HG03025 (cell line): ENCODE measurements at regions not wholly inside any gene's neighbourhood (a gene's known extent, or its start where the extent isn't known, plus 50 kb on each side); places are given as distances from the start of the nearest gene placed in this dataset.

Experiments
- ATAC-seq: cut with Tn5 transposase; IDR thresholded peaks from one replicate; pipeline ENCODE4 v1.9.1; 2021; ENCODE audit warnings: mild to moderate bottlenecking, moderate library complexity; ENCODE audit not compliant: unreplicated experiment, low FRiP score

- ATAC-seq: no peak
Observed at GRCh38 chr5:113789769-113790168, 276.3 kb downstream of the YTHDC2 start.

GRCh38 chr5:113792806-113793205 is 279.3 kb downstream of the YTHDC2 start:
- no peak for ATAC-seq

GRCh38 chr5:113794981-113795380 is 281.5 kb downstream of the YTHDC2 start:
- ATAC-seq: no peak

GRCh38 chr5:113800686-113801085 is 287.2 kb downstream of the YTHDC2 start:
- ATAC-seq: no peak

GRCh38 chr5:113804264-113804663 is 290.8 kb downstream of the YTHDC2 start:
- no peak for ATAC-seq

GRCh38 chr5:113804943-113805342 is 291.4 kb downstream of the YTHDC2 start:
- no peak for ATAC-seq

- ATAC-seq: no peak
Observed at GRCh38 chr5:113806250-113806649, 292.8 kb downstream of the YTHDC2 start.

- ATAC-seq: no peak
Observed at GRCh38 chr5:113806904-113807303, 293.4 kb downstream of the YTHDC2 start.

GRCh38 chr5:113807427-113807991 is 294.0 kb downstream of the YTHDC2 start:
- ATAC-seq: no peak

GRCh38 chr5:113808956-113809355 is 295.5 kb downstream of the YTHDC2 start:
- no peak for ATAC-seq

GRCh38 chr5:113809626-113810025 is 296.1 kb downstream of the YTHDC2 start:
- ATAC-seq: no peak

GRCh38 chr5:113813466-113813865 is 300.0 kb downstream of the YTHDC2 start:
- ATAC-seq: no peak

GRCh38 chr5:113817683-113818082 is 304.2 kb downstream of the YTHDC2 start:
- no peak for ATAC-seq

GRCh38 chr5:113823696-113824095 is 310.2 kb downstream of the YTHDC2 start:
- no peak for ATAC-seq

- no peak for ATAC-seq
Observed at GRCh38 chr5:113824307-113824706, 310.8 kb downstream of the YTHDC2 start.

- ATAC-seq: no peak
Observed at GRCh38 chr5:113825176-113825575, 311.7 kb downstream of the YTHDC2 start.

- no peak for ATAC-seq
Observed at GRCh38 chr5:113846941-113847340, 333.4 kb downstream of the YTHDC2 start.

- ATAC-seq: no peak
Observed at GRCh38 chr5:113864437-113864836, 350.9 kb downstream of the YTHDC2 start.

GRCh38 chr5:113866763-113867162 is 353.3 kb downstream of the YTHDC2 start:
- ATAC-seq: no peak

- no peak for ATAC-seq
Observed at GRCh38 chr5:113869611-113870010, 356.1 kb downstream of the YTHDC2 start.

- no peak for ATAC-seq
Observed at GRCh38 chr5:113871972-113872371, 358.5 kb downstream of the YTHDC2 start.

- no peak for ATAC-seq
Observed at GRCh38 chr5:113875096-113875495, 361.6 kb downstream of the YTHDC2 start.

- no peak for ATAC-seq
Observed at GRCh38 chr5:113891491-113891890, 378.0 kb downstream of the YTHDC2 start.
